HCT116 (cell line): ENCODE measurements at regions not wholly inside any gene's neighbourhood (a gene's known extent, or its start where the extent isn't known, plus 50 kb on each side); places are given as distances from the start of the nearest gene placed in this dataset.

Source experiments
- ATAC-seq: fragments of 200-7000 bp; cut with Tn5 transposase; 2 replicates; pipeline ENCODE4 v1.9.1; 2020; ENCODE audit warnings: mild to moderate bottlenecking, moderate library complexity
- BruUV-seq: library from RNA; stranded (reverse); fragments of 400-500 nt; replicated peaks from 2 replicates; lab custom pipeline; 2021; lab: Mats Ljungman, UMichigan
- CTCF ChIA-PET: fragments of 300-600 bp; sonication (Branson Sonifier 250); formaldehyde crosslinking; loops from one replicate; lab custom pipeline; 2021; ENCODE audit warnings: antibody characterized with exemption; lab: Charles Lee
- POLR2A ChIA-PET: fragments of 300-600, 350-600 bp; sonication (Branson Sonifier 250); formaldehyde crosslinking; loops from one replicate; lab custom pipeline; 2021; ENCODE audit warnings: antibody characterized with exemption; lab: Charles Lee
- RAD21 ChIA-PET, 2 experiments: fragments of 300-600 bp; sonication (Branson Sonifier 250); formaldehyde crosslinking; loops; one replicate each; lab custom pipeline; 2023; ENCODE audit warnings: low total read pairs in 2 of 2; ENCODE audit not compliant: uncharacterized antibody in 2 of 2, unreplicated experiment in 2 of 2, low non-redundant PET in 1 of 2; lab: Charles Lee
- DNase-seq: peaks from one replicate; pipeline ENCODE4 v3.0.0-alpha.2; 2010; ENCODE audit warnings: low read depth, low spot score
- H2AFZ ChIP-seq: fragments of 200-600 bp; shearing (Covaris generic), sonication (generic); 2 replicates; pipeline ENCODE4 v1.6.1; 2017; ENCODE audit warnings: low read depth, mixed run types, mixed read lengths, antibody characterized with exemption, low read length; ENCODE audit not compliant: poor library complexity, severe bottlenecking
- H3K27ac ChIP-seq: 2 replicates; pipeline ENCODE4 v1.5.1; 2012; ENCODE audit warnings: low read depth, low read length
- H3K27me3 ChIP-seq: fragments of 200-600 bp; sonication (generic); 2 replicates; pipeline ENCODE4 v1.6.1; 2016; ENCODE audit warnings: mixed run types, low read length, mixed read lengths; ENCODE audit not compliant: insufficient read depth
- H3K36me3 ChIP-seq, 2 experiments: fragments of 200-500 bp in 1 of 2; fragments of 200-600 bp in 1 of 2; sonication (Bioruptor generic) in 1 of 2; sonication (generic) in 1 of 2; 2 replicates each; pipeline versions ENCODE4 v1.5.1 to v1.6.1; 2014 to 2016; ENCODE audit warnings: low read length in 2 of 2, inconsistent platforms in 1 of 2, mixed read lengths in 1 of 2, mixed run types in 1 of 2; ENCODE audit not compliant: insufficient read depth in 2 of 2, control insufficient read depth in 1 of 2
- H3K4me1 ChIP-seq, 2 experiments: fragments of 200-600 bp in 1 of 2; sonication (generic) in 1 of 2; 2 replicates each; pipeline versions ENCODE4 v1.5.1 to v1.6.1; 2012 to 2017; ENCODE audit warnings: low read length in 2 of 2, inconsistent platforms in 1 of 2, mild to moderate bottlenecking in 1 of 2, mixed read lengths in 1 of 2, mixed run types in 1 of 2, moderate library complexity in 1 of 2; ENCODE audit not compliant: insufficient read depth in 2 of 2, control insufficient read depth in 1 of 2
- H3K4me2 ChIP-seq: fragments of 200-600 bp; sonication (generic); 2 replicates; pipeline ENCODE4 v1.6.1; 2017; ENCODE audit warnings: mixed run types, low read length, mixed read lengths
- H3K4me3 ChIP-seq, 2 experiments: fragments of 200-600 bp in 1 of 2; sonication (generic) in 1 of 2; replicated peaks in 1 of 2; 2 replicates each; pipeline ENCODE4 v1.5.1; 2011 to 2016; ENCODE audit warnings: low read length in 2 of 2, control low read depth in 1 of 2, low read depth in 1 of 2, mild to moderate bottlenecking in 1 of 2, mixed read lengths in 1 of 2, mixed run types in 1 of 2
- H3K79me2 ChIP-seq: fragments of 200-600 bp; sonication (generic); 2 replicates; pipeline ENCODE4 v1.6.1; 2017; ENCODE audit warnings: mild to moderate bottlenecking, mixed run types, low read length, moderate library complexity, mixed read lengths; ENCODE audit not compliant: insufficient read depth
- H3K9ac ChIP-seq: fragments of 200-600 bp; sonication (generic); 2 replicates; pipeline ENCODE4 v1.6.1; 2016; ENCODE audit warnings: low read length, mixed read lengths
- H3K9me2 ChIP-seq: fragments of 200-600 bp; sonication (generic), shearing (Covaris generic); 2 replicates; pipeline ENCODE4 v1.6.1; 2017; ENCODE audit warnings: mixed run types, mild to moderate bottlenecking, moderate library complexity; ENCODE audit not compliant: insufficient read depth
- H3K9me3 ChIP-seq, 2 experiments: fragments of 200-500 bp in 1 of 2; fragments of 200-600 bp in 1 of 2; sonication (Bioruptor generic) in 1 of 2; sonication (generic) in 1 of 2; 2 replicates each; pipeline ENCODE4 v1.6.1; 2014 to 2017; ENCODE audit warnings: low read length in 2 of 2, mixed read lengths in 2 of 2, inconsistent platforms in 1 of 2, low read depth in 1 of 2, mild to moderate bottlenecking in 1 of 2, mixed run types in 1 of 2, moderate library complexity in 1 of 2; ENCODE audit not compliant: control insufficient read depth in 1 of 2, insufficient read depth in 1 of 2
- H4K20me1 ChIP-seq: fragments of 200-600 bp; sonication (generic), shearing (Covaris generic); 2 replicates; pipeline ENCODE4 v1.6.1; 2017; ENCODE audit warnings: mixed run types, mild to moderate bottlenecking, moderate library complexity; ENCODE audit not compliant: insufficient read depth
- CBX3 ChIP-seq: IDR thresholded peaks from 2 replicates; pipeline ENCODE4 v1.6.1; 2012; ENCODE audit warnings: low read depth
- CEBPB ChIP-seq: IDR thresholded peaks from 2 replicates; pipeline ENCODE4 v1.6.1; 2012; ENCODE audit warnings: low read depth
- EZH2phosphoT487 ChIP-seq: fragments of 200-600 bp; IDR thresholded peaks from 2 replicates; pipeline ENCODE4 v1.6.1; 2018; ENCODE audit warnings: antibody characterized with exemption, borderline replicate concordance
- JUND ChIP-seq: IDR thresholded peaks from 2 replicates; pipeline ENCODE4 v1.6.1; 2012
- SIN3A ChIP-seq: IDR thresholded peaks from 2 replicates; pipeline ENCODE4 v1.6.1; 2012; ENCODE audit warnings: low read depth
- SP1 ChIP-seq: IDR thresholded peaks from 2 replicates; pipeline ENCODE4 v1.6.1; 2012; ENCODE audit warnings: low read depth
- TCF7L2 ChIP-seq: IDR thresholded peaks from 2 replicates; pipeline ENCODE4 v1.7.0; 2011; ENCODE audit warnings: borderline replicate concordance, inconsistent platforms; ENCODE audit not compliant: insufficient read depth, insufficient read length; ENCODE audit errors: extremely low read depth
- YY1 ChIP-seq: IDR thresholded peaks from 2 replicates; pipeline ENCODE4 v1.6.1; 2011; ENCODE audit warnings: low read length, low read depth, moderate library complexity, mild to moderate bottlenecking; ENCODE audit not compliant: insufficient replicate concordance; ENCODE audit errors: extremely low read depth
- ZFX ChIP-seq: fragments of 450-650 bp; IDR thresholded peaks from 2 replicates; pipeline ENCODE4 v1.6.1; 2017
- ZNF274 ChIP-seq: fragments of 200-500 bp; sonication (Bioruptor generic); IDR thresholded peaks from 2 replicates; pipeline ENCODE4 v1.6.1; 2014; ENCODE audit warnings: mild to moderate bottlenecking, low read depth, low read length, inconsistent platforms
- intact Hi-C: fragments of 100-400 bp; cut with micrococcal nuclease; formaldehyde crosslinking; loops from 2 replicates; pipeline ENCODE4 v1.10.0; 2022
- TF ChIP-seq, protein P1 (sequence below), 3 experiments: fragments of 200-600 bp in 1 of 3; sonication (generic) in 1 of 3; IDR thresholded peaks in 2 of 3; conservative IDR thresholded peaks in 1 of 3; 2 replicates each; pipeline ENCODE4 v1.5.1; 2012 to 2017; ENCODE audit warnings: low read depth in 2 of 3, low read length in 2 of 3, antibody characterized with exemption in 1 of 3, borderline replicate concordance in 1 of 3, control low read depth in 1 of 3, mild to moderate bottlenecking in 1 of 3, mixed read lengths in 1 of 3, mixed run types in 1 of 3, moderate library complexity in 1 of 3; ENCODE audit not compliant: insufficient read depth in 1 of 3
- TF ChIP-seq, protein P2 (sequence below): IDR thresholded peaks from 2 replicates; pipeline ENCODE4 v1.6.1; 2012; ENCODE audit warnings: low read depth
- TF ChIP-seq, protein P3 (sequence below): IDR thresholded peaks from 2 replicates; pipeline ENCODE4 v1.6.1; 2012

DNA sequence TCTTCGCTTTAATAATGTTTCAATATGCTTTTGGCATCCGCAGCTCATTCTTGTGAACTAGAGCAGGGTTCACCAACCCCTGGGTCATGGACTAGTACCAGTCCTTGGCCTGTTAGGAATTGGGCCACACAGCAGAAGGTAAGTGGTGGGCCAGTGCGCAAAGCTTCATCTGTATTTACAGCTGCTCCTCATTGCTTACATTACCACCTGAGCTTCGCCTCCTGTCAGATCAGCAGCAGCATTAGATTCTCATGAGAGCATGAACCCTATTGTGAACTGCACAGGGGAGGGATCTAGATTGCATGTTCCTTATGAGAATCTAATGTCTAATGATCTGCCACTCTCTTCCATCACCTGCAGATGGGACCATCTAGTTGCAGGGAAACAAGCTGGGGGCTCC is 75.5 kb upstream of the GGTLC1 start:
- no peaks in the 10 kb centered on the region for H3K36me3 ChIP-seq
- no peak overlapping the region for H3K9ac ChIP-seq
- no peak overlapping the region for H2AFZ ChIP-seq
- H3K4me2 ChIP-seq, result no peak overlapping the region
- no peak overlapping the region for H3K27ac ChIP-seq
- no peaks in the 10 kb centered on the region for H3K27me3 ChIP-seq
- BruUV-seq, result no TSS peak
- no peak for ATAC-seq
- TF ChIP-seq TCF7L2 (no peak), ZFX (no peak), CEBPB (no peak), EZH2phosphoT487 (no peak), ZNF274 (no peak), YY1 (no peak)
- TF ChIP-seq, protein P1, sequence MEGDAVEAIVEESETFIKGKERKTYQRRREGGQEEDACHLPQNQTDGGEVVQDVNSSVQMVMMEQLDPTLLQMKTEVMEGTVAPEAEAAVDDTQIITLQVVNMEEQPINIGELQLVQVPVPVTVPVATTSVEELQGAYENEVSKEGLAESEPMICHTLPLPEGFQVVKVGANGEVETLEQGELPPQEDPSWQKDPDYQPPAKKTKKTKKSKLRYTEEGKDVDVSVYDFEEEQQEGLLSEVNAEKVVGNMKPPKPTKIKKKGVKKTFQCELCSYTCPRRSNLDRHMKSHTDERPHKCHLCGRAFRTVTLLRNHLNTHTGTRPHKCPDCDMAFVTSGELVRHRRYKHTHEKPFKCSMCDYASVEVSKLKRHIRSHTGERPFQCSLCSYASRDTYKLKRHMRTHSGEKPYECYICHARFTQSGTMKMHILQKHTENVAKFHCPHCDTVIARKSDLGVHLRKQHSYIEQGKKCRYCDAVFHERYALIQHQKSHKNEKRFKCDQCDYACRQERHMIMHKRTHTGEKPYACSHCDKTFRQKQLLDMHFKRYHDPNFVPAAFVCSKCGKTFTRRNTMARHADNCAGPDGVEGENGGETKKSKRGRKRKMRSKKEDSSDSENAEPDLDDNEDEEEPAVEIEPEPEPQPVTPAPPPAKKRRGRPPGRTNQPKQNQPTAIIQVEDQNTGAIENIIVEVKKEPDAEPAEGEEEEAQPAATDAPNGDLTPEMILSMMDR (IDR thresholded peaks at IDR 0.05 in 2 of 3, conservative IDR thresholded peaks at IDR 0.05 in 1 of 3; ENCODE audit: borderline replicate concordance in 1 of 3, insufficient read depth in 1 of 3, low read depth in 2 of 3, low read length in 2 of 3), result no peak
- no peaks in the 10 kb centered on the region for H3K9me2 ChIP-seq
- H3K4me3 ChIP-seq, result no peak overlapping the region
- ChIA-PET RAD21 (no interaction called here), POLR2A (no interaction called here), CTCF (no interaction called here)
- no peaks in the 10 kb centered on the region for H3K4me1 ChIP-seq
- no peak for DNase-seq
- intact Hi-C loops, result no loop called here
- H3K9me3 ChIP-seq, result no peaks in the 10 kb centered on the region
- no peaks in the 10 kb centered on the region for H4K20me1 ChIP-seq
- H3K79me2 ChIP-seq, result no peaks in the 10 kb centered on the region

DNA sequence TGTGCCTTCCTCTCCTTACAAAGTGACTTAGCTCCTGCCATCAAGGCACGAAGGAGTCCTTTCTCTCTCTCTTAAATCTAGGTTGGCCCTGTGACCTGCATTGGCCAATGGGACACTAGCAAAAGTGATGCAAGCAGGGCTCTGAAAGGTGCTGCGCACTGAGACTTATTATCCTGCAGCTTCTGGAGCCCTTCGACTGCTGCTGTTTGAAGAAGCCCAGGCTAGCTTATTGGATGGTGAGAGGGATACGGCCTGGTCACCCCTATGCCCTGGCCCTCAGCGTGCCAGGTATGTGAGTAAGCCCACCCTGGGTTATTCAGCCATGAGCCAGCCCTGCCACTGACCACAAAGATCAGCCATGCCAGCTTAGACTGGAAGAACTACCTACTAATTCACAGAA is 74.5 kb upstream of the GGTLC1 start:
- RAD21 ChIA-PET, result no interaction called here
- no peaks in the 10 kb centered on the region for H3K27me3 ChIP-seq
- TF ChIP-seq ZFX (no peak), JUND (no peak), EZH2phosphoT487 (no peak), SP1 (no peak), CBX3 (no peak), SIN3A (no peak), YY1 (no peak)
- TF ChIP-seq, protein P2, sequence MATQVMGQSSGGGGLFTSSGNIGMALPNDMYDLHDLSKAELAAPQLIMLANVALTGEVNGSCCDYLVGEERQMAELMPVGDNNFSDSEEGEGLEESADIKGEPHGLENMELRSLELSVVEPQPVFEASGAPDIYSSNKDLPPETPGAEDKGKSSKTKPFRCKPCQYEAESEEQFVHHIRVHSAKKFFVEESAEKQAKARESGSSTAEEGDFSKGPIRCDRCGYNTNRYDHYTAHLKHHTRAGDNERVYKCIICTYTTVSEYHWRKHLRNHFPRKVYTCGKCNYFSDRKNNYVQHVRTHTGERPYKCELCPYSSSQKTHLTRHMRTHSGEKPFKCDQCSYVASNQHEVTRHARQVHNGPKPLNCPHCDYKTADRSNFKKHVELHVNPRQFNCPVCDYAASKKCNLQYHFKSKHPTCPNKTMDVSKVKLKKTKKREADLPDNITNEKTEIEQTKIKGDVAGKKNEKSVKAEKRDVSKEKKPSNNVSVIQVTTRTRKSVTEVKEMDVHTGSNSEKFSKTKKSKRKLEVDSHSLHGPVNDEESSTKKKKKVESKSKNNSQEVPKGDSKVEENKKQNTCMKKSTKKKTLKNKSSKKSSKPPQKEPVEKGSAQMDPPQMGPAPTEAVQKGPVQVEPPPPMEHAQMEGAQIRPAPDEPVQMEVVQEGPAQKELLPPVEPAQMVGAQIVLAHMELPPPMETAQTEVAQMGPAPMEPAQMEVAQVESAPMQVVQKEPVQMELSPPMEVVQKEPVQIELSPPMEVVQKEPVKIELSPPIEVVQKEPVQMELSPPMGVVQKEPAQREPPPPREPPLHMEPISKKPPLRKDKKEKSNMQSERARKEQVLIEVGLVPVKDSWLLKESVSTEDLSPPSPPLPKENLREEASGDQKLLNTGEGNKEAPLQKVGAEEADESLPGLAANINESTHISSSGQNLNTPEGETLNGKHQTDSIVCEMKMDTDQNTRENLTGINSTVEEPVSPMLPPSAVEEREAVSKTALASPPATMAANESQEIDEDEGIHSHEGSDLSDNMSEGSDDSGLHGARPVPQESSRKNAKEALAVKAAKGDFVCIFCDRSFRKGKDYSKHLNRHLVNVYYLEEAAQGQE, result no peak
- TF ChIP-seq, protein P3, sequence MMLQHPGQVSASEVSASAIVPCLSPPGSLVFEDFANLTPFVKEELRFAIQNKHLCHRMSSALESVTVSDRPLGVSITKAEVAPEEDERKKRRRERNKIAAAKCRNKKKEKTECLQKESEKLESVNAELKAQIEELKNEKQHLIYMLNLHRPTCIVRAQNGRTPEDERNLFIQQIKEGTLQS, result no peak

More for the DNA sequence above, 74.5 kb upstream of the GGTLC1 start:
- H3K9me3 ChIP-seq, result no peaks in the 10 kb centered on the region
- no peak overlapping the region for H2AFZ ChIP-seq
- no peaks in the 10 kb centered on the region for H3K9me2 ChIP-seq
- no peaks in the 10 kb centered on the region for H3K79me2 ChIP-seq
- ATAC-seq (no peak), DNase-seq (no peak)
- H3K4me1 ChIP-seq, result no peaks in the 10 kb centered on the region
- CTCF ChIA-PET, result no interaction called here
- H3K4me2 ChIP-seq, result no peak overlapping the region
- no TSS peak for BruUV-seq
- intact Hi-C loops, result no loop called here
- POLR2A ChIA-PET, result no interaction called here
- no peak overlapping the region for H3K27ac ChIP-seq
- H3K4me3 ChIP-seq, result no peak overlapping the region
- no peak overlapping the region for H3K9ac ChIP-seq
- H4K20me1 ChIP-seq, result no peaks in the 10 kb centered on the region
- no peaks in the 10 kb centered on the region for H3K36me3 ChIP-seq
